SHP77 (cell line): ENCODE measurements at regions not wholly inside any gene's neighbourhood (a gene's known extent, or its start where the extent isn't known, plus 50 kb on each side); places are given as distances from the start of the nearest gene placed in this dataset.

ENCODE experiments used
- DNase-seq, 2 experiments: peaks; one replicate each; lab custom pipeline; 2025; lab: John Stamatoyannopoulos, UW

DNA sequence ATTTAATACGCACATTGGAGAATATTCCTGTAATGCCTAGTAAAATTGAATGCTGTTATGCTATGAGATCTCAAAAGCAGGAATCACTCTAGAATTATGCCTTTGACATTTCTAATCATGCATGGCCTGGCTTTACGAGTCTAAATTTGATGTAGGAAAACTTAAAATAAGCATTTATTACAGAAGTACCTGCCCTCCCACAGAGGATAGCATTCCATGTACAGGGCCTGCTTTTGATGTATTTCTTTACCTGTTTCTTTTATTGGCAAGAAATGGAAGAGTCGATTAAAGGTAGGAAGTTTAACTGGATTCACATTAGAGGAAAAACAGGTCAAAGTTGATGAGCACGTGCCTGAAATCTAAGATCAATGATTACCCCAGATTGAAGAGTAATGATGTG, 219.5 kb downstream of the PCDH7 start:
- no peak for DNase-seq

DNA sequence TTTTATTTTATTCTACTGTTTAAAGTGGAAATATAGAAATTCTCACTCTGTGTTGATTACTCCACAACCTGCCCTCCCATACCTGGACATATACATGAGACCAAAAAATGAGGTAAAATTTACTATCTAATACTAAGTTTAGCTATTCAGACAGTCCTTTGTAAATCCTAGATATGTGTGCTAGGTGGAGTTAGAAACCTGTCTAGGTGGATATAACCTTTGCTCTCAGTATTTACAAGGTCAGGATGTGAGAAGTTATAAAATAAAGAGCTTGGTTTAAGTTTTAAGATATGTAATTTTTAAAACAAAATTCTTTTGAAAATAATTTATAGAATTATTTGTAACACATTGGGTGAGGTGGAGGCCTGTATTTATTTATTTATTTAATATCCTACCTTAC, 221.5 kb downstream of the PCDH7 start:
- DNase-seq: no peak

DNA sequence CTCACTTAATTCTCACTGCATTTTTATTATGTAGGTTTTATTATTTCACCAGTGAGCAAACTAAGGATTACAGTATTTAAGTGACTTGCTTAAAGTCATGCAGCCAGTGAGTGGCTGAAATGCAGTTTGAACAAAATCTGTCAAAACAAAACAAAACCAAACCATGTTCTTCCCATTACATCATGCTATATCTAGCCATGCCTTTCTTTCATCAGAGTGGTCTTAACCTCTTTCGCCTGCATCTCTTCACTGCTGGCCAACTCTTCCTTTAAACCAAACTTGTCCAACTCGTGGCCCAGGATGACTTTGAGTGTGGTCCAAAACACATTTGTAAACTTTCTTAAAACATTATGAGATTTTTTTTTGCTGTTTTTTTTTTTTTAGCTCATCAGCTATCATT, 223.2 kb downstream of the PCDH7 start:
- no peak for DNase-seq

- no peak for DNase-seq
These were observed 225.4 kb downstream of the PCDH7 start for GRCh38 chr4:30945586-30945985.

- no peak for DNase-seq
These were observed 226.1 kb downstream of the PCDH7 start for GRCh38 chr4:30946288-30946687.

DNA sequence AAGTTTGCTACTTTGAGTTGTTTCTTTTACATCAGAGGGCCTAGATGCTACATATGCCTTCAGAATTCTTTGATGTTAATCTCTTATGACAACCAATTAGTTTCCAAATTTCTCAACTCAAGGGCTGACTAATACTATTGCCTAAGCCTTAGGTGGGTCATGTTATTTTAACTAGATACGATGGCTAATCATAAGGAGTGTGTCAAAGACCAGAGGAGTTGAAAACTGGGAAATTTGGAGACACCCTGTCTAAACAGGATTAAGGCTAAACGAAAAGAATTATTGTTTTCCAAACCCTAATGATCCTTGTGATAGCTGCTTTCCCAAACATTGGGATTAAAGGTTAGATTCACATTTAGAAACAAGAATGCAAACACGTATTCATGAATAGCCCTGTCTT, 228.5 kb downstream of the PCDH7 start:
- no peak for DNase-seq

DNA sequence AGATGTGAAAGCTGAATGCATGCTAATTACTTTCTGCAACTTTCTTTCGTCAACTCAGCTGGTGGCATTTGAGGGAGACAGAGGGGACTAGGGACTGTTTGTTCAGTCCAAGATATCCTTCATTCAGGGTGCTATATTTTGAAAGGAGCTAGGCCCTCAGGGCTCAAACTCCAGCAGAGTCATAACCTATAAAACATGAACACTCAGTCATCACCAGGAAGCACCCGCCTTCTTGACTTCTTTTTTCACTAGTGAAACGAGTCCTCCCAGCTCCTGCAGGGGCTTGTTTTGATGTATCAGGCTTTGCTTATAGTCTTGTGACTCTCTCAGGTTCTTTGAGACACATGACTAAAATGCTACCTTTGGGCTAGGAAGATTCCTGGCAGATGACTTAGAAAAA, 230.6 kb downstream of the PCDH7 start:
- DNase-seq: no peak

DNA sequence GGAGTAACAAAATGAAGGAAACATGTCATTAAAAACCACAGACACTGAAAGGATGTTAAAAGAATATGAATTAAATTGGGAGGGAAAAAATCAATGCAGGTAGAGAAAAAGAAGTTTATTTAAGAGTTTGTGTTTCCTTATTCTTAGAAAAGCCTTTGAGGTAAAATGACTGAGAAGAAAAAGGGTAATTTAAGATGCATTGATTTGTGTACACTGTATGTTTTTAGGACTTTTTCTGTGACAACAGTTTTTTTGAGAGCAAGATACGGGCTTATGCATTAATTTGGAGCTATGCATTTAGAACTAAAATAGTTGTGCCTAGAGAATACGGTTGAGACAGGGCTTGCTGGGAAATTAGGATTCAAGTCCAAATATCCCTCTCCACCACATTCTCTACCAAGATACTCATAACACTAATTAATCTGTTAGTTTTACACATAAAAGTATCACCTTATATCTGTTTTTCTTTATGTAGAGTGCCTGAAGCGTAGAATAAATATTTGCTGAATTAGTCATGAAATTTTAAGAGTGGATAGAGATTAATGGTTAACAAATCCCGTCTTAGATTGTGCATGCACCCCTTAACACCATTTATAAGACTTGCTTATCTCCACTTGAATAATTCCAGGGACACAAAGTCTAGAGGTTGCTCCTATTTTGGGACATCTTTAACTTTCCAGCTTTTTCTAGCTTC, 232.5 kb downstream of the PCDH7 start:
- DNase-seq: no peak

DNA sequence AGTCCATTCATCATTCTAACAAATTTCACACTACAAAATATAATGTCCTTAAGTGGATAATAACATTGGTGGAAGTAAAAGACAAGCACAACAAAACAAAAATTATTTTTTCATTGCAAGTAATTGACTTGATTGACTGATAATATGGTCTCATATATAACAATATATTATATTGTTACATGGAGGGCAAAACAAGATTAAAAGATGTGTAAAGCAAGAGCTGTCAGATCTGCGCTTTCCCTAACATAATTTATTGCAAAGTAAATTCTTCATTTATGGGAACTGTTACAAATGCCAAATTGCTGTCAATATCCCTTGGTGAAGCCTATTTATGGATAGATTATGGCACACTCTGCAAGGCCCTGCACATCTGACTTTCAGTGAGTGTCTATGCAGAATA, 233.6 kb downstream of the PCDH7 start:
- DNase-seq: no peak

DNA sequence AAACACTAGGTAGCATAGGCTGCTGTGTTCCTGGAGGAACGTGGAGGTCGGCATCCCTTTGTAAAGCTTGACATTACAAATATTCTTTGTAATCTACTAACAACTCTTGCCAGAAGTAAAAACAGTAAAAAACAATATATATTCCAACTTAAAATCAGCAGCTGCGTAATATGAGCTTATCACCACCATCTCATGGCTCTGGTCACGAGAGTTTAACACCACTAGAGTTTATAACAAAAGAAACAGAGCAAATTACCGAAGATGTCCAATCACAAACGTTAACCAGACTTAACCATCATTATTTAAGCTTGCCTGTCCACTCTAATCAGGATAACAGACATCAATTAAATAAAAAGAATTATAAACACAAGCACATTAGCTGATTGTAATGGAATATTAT, 236.7 kb downstream of the PCDH7 start:
- no peak for DNase-seq

- DNase-seq: no peak
These were observed 237.5 kb downstream of the PCDH7 start for GRCh38 chr4:30957706-30958105.

DNA sequence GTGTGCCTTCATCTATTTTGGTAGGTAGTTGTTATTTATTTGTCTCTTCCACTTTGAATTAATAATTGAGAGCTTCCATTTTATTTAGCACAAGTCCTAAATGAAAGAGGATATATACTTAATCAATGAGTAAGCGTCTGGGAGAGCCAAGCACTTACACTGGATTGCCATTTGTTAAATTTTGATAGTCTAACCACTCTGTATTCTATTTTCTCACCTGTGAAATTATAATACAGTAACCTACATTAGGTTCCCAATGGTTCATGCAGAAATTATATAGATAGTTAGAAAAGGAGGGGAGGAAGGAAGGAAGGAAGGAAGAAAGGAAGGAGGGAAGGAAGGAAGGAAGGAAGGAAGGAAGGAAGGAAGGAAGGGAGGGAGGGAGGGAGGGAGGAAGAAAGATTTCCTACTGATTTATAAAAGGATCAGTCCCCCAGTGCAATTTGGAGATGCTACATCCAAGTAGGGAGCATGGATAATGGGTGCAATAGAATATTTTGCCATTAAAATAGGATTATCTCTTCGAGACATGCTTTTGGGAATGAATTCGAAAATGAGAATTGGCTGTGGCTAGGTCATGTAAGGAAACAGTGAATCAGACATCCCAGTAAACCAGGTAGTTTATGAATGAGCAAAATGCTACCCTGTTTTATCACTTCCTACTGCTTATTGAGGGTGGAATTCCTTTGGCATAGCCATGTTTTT, 239.8 kb downstream of the PCDH7 start:
- no peak for DNase-seq

GRCh38 chr4:30962939-30963338, 242.8 kb downstream of the PCDH7 start:
- no peak for DNase-seq

- DNase-seq: no peak
These were observed 248.8 kb downstream of the PCDH7 start for GRCh38 chr4:30968926-30969325.

GRCh38 chr4:30972542-30972941, 252.4 kb downstream of the PCDH7 start:
- no peak for DNase-seq

GRCh38 chr4:30973993-30974392, 253.8 kb downstream of the PCDH7 start:
- DNase-seq: no peak

DNA sequence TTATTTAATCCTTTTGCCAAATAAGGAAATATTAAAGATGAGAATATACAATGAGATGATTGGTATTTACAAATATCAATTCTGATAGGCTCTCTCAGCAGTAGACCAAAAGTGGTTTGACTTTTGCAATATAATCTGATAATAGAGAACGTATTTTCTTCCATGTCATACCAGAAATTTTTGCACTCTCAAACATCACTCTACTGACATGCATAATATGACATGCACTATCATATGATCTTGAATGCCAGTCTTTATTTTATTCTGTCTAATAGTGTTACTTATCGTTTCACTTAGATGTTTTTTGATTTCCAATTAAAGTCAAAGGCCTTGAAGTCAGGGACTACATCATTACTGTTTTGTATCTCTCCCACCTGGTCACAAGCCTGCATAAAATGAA, 259.2 kb downstream of the PCDH7 start:
- no peak for DNase-seq

- no peak for DNase-seq
These were observed 269.3 kb downstream of the PCDH7 start for GRCh38 chr4:30989508-30989907.

DNA sequence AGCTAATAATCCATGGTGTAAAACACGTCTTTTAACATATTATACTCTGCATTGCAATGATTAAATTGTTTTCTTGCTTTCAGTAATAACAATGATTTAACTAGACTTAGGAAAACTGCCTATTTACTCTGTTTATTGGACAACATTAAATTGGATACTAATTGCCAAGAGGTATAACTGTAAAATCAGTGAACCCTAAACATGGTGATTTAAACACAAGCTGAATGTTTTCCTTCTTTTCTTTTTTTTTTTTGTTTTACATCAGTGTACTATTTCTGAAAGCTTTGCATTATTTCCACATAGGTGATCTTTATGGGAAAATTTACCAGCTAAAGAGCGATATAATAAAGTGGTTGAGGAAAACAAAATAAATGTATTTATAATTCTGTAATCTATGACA, 276.7 kb downstream of the PCDH7 start:
- DNase-seq: no peak

DNA sequence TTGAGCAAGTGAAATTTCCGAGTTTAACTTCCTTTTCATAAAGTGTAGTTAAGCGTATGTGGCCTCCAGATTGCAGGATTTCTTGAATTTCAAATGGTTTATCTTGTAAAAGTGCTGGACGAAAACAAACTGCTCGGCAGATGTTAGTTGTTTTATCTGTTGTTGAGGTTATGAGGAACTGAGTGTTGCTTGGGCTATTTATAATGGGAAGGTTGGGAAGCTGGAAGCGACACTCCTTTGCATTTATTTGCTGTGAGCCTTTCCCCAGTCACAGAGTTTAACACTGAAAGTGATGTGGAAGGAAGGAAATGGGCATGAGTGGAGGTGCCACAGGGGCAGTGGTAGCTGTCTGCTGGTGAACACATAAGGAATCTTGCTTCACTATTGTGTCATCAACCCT, 284.9 kb downstream of the PCDH7 start:
- no peak for DNase-seq

GRCh38 chr4:31007858-31008257, 287.7 kb downstream of the PCDH7 start:
- no peak for DNase-seq

GRCh38 chr4:31009926-31010325, 289.8 kb downstream of the PCDH7 start:
- no peak for DNase-seq

GRCh38 chr4:31015123-31015522, 295.0 kb downstream of the PCDH7 start:
- DNase-seq: no peak
